ENCODE measurements at regions not wholly inside any gene's neighbourhood (a gene's known extent, or its start where the extent isn't known, plus 50 kb on each side); places are given as distances from the start of the nearest gene placed in this dataset.

DNA sequence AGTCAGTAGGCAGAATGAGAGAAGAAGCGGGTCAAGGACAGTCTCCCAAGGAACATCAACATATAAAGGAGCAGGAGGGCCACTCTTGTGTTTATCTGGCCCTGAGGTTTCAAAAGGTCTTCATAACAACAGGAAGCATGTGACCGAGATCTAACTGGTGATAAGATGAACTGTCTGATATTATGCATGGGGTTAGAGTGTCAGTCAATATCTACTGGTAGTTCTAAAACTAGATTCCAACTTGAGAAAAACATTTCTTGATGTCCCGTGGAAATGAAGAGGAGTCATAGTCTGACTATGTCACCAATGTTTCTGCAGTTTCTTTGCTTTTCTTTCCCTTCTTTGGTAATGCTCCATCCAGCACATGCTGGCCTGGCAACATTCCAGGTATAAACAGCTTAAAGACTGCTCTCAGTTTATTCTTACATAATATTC lies 77.5 kb upstream of the ITPRID2 start:
- Mint-ChIP-seq H3K27ac (peak overlapping the region; percentile 25 to 82 (median 34)), H3K9me3 (no peaks in the 10 kb centered on the region), H3K4me1 (peaks cover 56% of the 10 kb centered on the region), H3K4me3 (no peak overlapping the region), H3K27me3 (ENCODE audit: low read depth) (no peaks in the 10 kb centered on the region), H3K36me3 (ENCODE audit: low read depth) (no peaks in the 10 kb centered on the region)
- TF ChIP-seq, protein P1, sequence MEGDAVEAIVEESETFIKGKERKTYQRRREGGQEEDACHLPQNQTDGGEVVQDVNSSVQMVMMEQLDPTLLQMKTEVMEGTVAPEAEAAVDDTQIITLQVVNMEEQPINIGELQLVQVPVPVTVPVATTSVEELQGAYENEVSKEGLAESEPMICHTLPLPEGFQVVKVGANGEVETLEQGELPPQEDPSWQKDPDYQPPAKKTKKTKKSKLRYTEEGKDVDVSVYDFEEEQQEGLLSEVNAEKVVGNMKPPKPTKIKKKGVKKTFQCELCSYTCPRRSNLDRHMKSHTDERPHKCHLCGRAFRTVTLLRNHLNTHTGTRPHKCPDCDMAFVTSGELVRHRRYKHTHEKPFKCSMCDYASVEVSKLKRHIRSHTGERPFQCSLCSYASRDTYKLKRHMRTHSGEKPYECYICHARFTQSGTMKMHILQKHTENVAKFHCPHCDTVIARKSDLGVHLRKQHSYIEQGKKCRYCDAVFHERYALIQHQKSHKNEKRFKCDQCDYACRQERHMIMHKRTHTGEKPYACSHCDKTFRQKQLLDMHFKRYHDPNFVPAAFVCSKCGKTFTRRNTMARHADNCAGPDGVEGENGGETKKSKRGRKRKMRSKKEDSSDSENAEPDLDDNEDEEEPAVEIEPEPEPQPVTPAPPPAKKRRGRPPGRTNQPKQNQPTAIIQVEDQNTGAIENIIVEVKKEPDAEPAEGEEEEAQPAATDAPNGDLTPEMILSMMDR (IDR thresholded peaks at IDR 0.05; ENCODE audit: unreplicated experiment in 3 of 3): no peak

- no peaks in the 10 kb centered on the region for H3K9me3 Mint-ChIP-seq
- H3K36me3 Mint-ChIP-seq (ENCODE audit: low read depth): no peaks in the 10 kb centered on the region
- H3K27me3 Mint-ChIP-seq (ENCODE audit: low read depth): no peaks in the 10 kb centered on the region
- TF ChIP-seq, protein P1 (IDR thresholded peaks at IDR 0.05; ENCODE audit: unreplicated experiment in 3 of 3): no peak
- peaks cover 40% of the 10 kb centered on the region for H3K4me1 Mint-ChIP-seq
- peak overlapping the region; percentile 60 to 68 (median 63) for H3K27ac Mint-ChIP-seq
- no peak overlapping the region for H3K4me3 Mint-ChIP-seq
Observed at GRCh38 chr2:181817509-181817908, 74.0 kb upstream of the ITPRID2 start.

- H3K9me3 Mint-ChIP-seq: no peaks in the 10 kb centered on the region
- H3K4me3 Mint-ChIP-seq: no peak overlapping the region
- H3K27ac Mint-ChIP-seq: peak overlapping the region; percentile 60 to 68 (median 63)
- H3K27me3 Mint-ChIP-seq (ENCODE audit: low read depth): no peaks in the 10 kb centered on the region
- TF ChIP-seq, protein P1 (IDR thresholded peaks at IDR 0.05; ENCODE audit: unreplicated experiment in 3 of 3): no peak
- H3K36me3 Mint-ChIP-seq (ENCODE audit: low read depth): no peaks in the 10 kb centered on the region
- H3K4me1 Mint-ChIP-seq: peaks cover 40% of the 10 kb centered on the region
Observed at GRCh38 chr2:181818058-181818680, 73.4 kb upstream of the ITPRID2 start.

DNA sequence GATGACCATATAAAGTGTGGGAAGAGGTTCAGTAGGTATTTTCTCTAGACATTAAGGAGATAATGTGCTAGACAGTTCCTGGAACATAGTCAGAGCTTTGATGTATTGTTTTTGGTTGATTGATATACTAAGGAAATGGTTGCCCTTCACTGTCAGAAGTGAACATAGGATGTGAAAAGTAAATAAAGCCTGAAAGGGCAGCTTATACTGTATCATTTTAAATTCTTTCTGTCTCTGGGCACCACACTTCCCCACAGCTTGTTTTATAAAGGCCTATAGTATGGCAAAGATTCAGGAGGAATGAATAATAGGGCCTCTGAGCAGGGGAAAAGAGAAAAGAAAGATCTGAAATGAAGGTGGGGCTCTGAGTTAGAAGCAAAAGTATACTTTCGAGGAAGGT lies 72.7 kb upstream of the ITPRID2 start:
- Mint-ChIP-seq H3K27ac (peak overlapping the region; percentile 19 to 63 (median 45)), H3K36me3 (ENCODE audit: low read depth) (no peaks in the 10 kb centered on the region), H3K9me3 (no peaks in the 10 kb centered on the region), H3K27me3 (ENCODE audit: low read depth) (no peaks in the 10 kb centered on the region), H3K4me3 (no peak overlapping the region), H3K4me1 (peaks cover 37% of the 10 kb centered on the region)
- TF ChIP-seq, protein P1 (IDR thresholded peaks at IDR 0.05; ENCODE audit: unreplicated experiment in 3 of 3): no peak

DNA sequence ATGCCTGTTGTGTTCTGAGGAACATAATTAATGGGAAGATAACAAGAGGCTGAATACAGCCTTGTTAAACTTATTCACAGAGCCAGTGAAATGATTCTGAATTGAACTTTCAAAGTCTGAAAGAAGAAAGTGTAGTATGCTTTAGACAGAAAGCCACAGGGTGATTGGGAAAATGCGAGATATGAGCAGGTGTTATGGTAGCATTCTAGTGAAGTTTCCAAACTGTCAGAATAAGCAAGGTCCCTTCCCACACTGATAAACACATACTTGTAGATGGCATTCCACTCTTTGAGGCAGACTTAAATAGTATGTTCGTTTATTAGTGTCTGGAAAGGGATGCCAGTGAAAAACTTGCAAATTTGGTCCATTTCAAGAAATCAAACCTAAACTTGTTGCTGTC lies 70.5 kb upstream of the ITPRID2 start:
- Mint-ChIP-seq H3K36me3 (ENCODE audit: low read depth) (no peaks in the 10 kb centered on the region), H3K27ac (peak overlapping the region in 2 of 3 experiments; percentile 1 to 13), H3K4me1 (peaks cover 26% of the 10 kb centered on the region), H3K4me3 (no peak overlapping the region), H3K27me3 (ENCODE audit: low read depth) (no peaks in the 10 kb centered on the region), H3K9me3 (no peaks in the 10 kb centered on the region)
- TF ChIP-seq, protein P1 (IDR thresholded peaks at IDR 0.05; ENCODE audit: unreplicated experiment in 3 of 3): no peak

- no peaks in the 10 kb centered on the region for H3K9me3 Mint-ChIP-seq
- peaks cover 18% of the 10 kb centered on the region for H3K4me1 Mint-ChIP-seq
Observed at GRCh38 chr2:181822097-181822496, 69.4 kb upstream of the ITPRID2 start.

More at GRCh38 chr2:181822097-181822496, 69.4 kb upstream of the ITPRID2 start:
- H3K27me3 Mint-ChIP-seq (ENCODE audit: low read depth): no peaks in the 10 kb centered on the region
- H3K36me3 Mint-ChIP-seq (ENCODE audit: low read depth): no peaks in the 10 kb centered on the region
- H3K4me3 Mint-ChIP-seq: no peak overlapping the region
- no peak overlapping the region for H3K27ac Mint-ChIP-seq
- TF ChIP-seq, protein P1 (IDR thresholded peaks at IDR 0.05; ENCODE audit: unreplicated experiment in 3 of 3): no peak

Data from nephron (organoid).